ENCODE measurements at regions not wholly inside any gene's neighbourhood (a gene's known extent, or its start where the extent isn't known, plus 50 kb on each side); places are given as distances from the start of the nearest gene placed in this dataset.

DNA sequence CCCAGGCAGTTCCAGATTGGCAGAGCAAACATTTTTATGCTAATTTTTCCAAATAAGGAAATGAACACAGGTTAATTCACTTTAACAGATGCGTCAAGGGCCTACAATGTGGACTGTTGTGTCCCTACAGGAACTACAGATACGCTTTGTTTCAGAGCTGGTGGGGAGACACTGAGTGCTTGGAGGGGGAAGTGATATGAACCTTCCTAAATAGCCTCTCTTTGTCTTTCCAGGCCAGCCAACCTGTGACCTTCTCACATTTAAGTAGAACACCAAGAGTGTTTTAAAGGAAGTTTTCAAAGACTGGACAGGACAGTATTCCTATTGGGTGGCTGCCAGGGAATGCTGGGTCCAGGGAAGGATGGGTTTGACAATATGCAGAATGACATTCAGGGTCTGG, 141.3 kb downstream of the ZNF664 start:
- no peaks in the 10 kb centered on the region for H3K36me3 ChIP-seq
- H3K4me3 ChIP-seq: no peak overlapping the region
- no peak for DNase-seq (ENCODE audit: low spot score in 2 of 2)
- no peak overlapping the region for H3K27ac ChIP-seq
- no peak for TF ChIP-seq POLR2A (IDR thresholded peaks at IDR 0.05)
- H3K9me3 ChIP-seq: peaks cover 0 to 8% (median 0%) of the 10 kb centered on the region in 4 donors
- H3K27me3 ChIP-seq: no peaks in the 10 kb centered on the region
- WGBS, 2 donors: 80 to 85% methylated on average over 2 of the region's 2 CpGs
- H3K4me1 ChIP-seq: peaks cover 0 to 2% (median 0%) of the 10 kb centered on the region in 4 donors

DNA sequence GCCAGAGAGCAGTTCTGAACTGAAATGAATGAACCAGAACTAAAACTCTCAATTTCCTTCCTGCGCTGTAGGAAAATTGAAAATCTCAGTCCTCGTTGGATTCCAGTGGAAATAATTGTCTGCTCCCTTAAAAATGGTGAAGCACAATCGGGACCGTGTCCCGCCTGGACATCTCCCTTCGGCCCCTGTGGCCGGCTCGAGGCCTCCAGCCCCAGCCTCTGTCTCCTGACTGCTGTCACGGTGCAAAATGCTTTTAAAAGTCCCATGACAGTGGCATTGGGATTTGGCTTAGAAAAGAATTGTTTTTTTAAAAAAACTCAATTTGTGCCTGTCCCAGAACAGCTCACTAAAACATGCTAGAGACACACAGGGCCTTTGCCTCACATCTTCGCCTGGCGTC, 142.5 kb downstream of the ZNF664 start:
- TF ChIP-seq, protein P1, sequence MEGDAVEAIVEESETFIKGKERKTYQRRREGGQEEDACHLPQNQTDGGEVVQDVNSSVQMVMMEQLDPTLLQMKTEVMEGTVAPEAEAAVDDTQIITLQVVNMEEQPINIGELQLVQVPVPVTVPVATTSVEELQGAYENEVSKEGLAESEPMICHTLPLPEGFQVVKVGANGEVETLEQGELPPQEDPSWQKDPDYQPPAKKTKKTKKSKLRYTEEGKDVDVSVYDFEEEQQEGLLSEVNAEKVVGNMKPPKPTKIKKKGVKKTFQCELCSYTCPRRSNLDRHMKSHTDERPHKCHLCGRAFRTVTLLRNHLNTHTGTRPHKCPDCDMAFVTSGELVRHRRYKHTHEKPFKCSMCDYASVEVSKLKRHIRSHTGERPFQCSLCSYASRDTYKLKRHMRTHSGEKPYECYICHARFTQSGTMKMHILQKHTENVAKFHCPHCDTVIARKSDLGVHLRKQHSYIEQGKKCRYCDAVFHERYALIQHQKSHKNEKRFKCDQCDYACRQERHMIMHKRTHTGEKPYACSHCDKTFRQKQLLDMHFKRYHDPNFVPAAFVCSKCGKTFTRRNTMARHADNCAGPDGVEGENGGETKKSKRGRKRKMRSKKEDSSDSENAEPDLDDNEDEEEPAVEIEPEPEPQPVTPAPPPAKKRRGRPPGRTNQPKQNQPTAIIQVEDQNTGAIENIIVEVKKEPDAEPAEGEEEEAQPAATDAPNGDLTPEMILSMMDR (IDR thresholded peaks at IDR 0.05): no peak
- TF ChIP-seq POLR2A (IDR thresholded peaks at IDR 0.05) (no peak), EP300 (IDR thresholded peaks at IDR 0.05) (no peak)
- Histone ChIP-seq H3K4me3 (no peak overlapping the region), H3K27me3 (no peaks in the 10 kb centered on the region), H3K9me3 (peaks cover 0 to 8% (median 0%) of the 10 kb centered on the region in 4 donors), H3K27ac (peak overlapping the region in 1 of 4 donors; percentile 39), H3K4me1 (peaks cover 0 to 2% (median 0%) of the 10 kb centered on the region in 4 donors), H3K36me3 (no peaks in the 10 kb centered on the region)
- DNase-seq (ENCODE audit: low spot score in 2 of 2): no peak
- 80 to 88% methylated on average over 11 of the region's 11 CpGs for WGBS, 2 donors

DNA sequence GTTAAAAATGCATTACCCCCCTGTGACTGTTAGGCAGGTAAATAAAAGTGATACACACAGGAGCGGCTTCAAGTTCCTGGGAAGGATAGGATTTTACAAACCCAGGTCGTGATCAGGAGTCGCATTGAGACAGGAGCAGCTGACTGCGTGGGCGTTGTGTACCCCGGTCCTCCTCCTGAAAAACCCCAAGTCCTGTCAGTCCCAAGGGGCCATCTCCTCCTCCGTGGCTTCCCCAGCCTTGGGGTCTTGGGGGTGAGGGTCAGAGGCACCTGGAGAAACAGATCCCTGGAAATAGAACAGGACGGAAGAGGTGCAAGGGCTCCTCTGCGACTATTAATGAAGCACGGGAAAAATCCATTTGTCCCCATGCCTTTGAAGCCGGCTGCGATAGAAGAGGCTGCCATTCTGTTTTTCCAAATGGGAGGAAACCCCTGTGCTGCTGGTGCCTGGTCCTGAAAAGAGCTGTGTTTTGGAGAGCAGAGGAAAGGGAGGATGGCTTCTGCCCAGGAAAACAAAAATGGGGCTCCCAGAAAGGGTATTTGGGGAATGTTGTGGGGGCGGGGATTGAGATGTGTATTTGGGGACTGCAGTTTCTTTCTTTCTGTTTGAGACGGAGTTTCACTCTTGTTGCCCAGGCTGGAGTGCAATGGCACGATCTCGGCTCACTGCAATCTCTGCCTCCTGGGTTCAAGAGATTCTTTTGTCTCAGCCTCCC, 143.1 kb downstream of the ZNF664 start:
- no peak for DNase-seq (ENCODE audit: low spot score in 2 of 2)
- WGBS, 2 donors: 64% methylated on average over 16 of the region's 16 CpGs
- H3K36me3 ChIP-seq: no peaks in the 10 kb centered on the region

DNA sequence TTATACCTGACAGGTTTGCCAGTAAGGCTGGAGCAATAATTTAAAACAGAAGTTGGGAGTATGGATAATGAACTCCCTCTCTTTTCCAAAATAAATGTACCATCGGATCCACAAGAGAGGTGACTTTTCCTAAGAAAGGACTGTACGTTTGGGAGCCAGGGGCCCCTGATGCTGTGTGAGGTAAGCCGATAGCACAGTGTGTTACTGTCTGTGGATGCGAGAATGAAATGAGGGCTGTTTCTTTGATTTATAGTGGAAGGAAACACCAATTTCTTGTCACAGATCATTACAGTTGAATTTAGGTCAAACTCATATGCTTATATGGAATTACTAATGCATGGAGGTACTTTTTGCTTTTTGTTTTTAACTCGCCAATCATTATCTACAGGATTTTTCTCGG, 147.7 kb downstream of the ZNF664 start:
- TF ChIP-seq POLR2A (IDR thresholded peaks at IDR 0.05) (no peak), EP300 (IDR thresholded peaks at IDR 0.05) (no peak)
- TF ChIP-seq, protein P1 (IDR thresholded peaks at IDR 0.05): no peak
- Histone ChIP-seq H3K27ac (no peak overlapping the region), H3K27me3 (no peaks in the 10 kb centered on the region), H3K4me3 (no peak overlapping the region), H3K36me3 (no peaks in the 10 kb centered on the region), H3K9me3 (no peaks in the 10 kb centered on the region), H3K4me1 (peaks cover 0 to 15% (median 0%) of the 10 kb centered on the region in 4 donors)
- DNase-seq (ENCODE audit: low spot score in 2 of 2): no peak
- 73 to 82% methylated on average over 6 of the region's 6 CpGs for WGBS, 2 donors

More for the DNA sequence above, 143.1 kb downstream of the ZNF664 start:
- no peaks in the 10 kb centered on the region for H3K27me3 ChIP-seq
- peaks cover 0 to 2% (median 0%) of the 10 kb centered on the region in 4 donors for H3K4me1 ChIP-seq
- TF ChIP-seq EP300 (IDR thresholded peaks at IDR 0.05) (no peak), POLR2A (IDR thresholded peaks at IDR 0.05) (no peak)
- TF ChIP-seq, protein P1 (IDR thresholded peaks at IDR 0.05): no peak
- peaks cover 0 to 8% (median 0%) of the 10 kb centered on the region in 4 donors for H3K9me3 ChIP-seq
- H3K27ac ChIP-seq: peak overlapping the region in 1 of 4 donors; percentile 39
- no peak overlapping the region for H3K4me3 ChIP-seq

DNA sequence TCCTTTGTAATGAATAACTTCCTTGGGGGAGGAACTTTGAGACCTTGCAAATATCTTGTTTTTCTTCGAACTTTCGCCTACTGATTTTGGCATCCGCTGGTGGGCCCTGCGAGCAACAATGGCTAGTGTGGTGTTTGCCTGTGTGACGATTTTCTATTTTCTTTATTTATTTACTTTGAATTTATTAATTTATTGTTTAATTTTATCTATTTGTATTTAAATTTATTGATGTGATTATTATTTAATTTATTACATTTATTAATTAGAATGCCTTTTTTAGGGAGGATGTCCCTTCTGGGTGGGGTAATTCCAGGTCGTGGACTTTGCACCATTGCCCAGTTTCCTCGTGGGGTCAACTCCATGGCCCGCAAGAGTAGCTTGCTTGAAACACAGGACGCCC, 149.7 kb downstream of the ZNF664 start:
- H3K27ac ChIP-seq: no peak overlapping the region
- TF ChIP-seq POLR2A (IDR thresholded peaks at IDR 0.05) (no peak), EP300 (IDR thresholded peaks at IDR 0.05) (no peak)
- TF ChIP-seq, protein P1 (IDR thresholded peaks at IDR 0.05): no peak
- H3K27me3 ChIP-seq: no peaks in the 10 kb centered on the region
- no peak overlapping the region for H3K4me3 ChIP-seq
- H3K36me3 ChIP-seq: no peaks in the 10 kb centered on the region
- no peaks in the 10 kb centered on the region for H3K9me3 ChIP-seq
- WGBS, 2 donors: 76 to 81% methylated on average over 9 of the region's 9 CpGs
- DNase-seq (ENCODE audit: low spot score in 2 of 2): no peak
- H3K4me1 ChIP-seq: peaks cover 0 to 21% (median 0%) of the 10 kb centered on the region in 4 donors

Data from tibial nerve (tissue), 4 donors.